Hepatocyte (in vitro differentiated cells): ENCODE measurements at regions not wholly inside any gene's neighbourhood (a gene's known extent, or its start where the extent isn't known, plus 50 kb on each side); places are given as distances from the start of the nearest gene placed in this dataset.

Experiments
- DNase-seq: peaks from one replicate; pipeline ENCODE4 v3.0.0-alpha.2; 2016; ENCODE audit warnings: low spot score
- H2AFZ ChIP-seq: fragments of 200-600 bp; sonication (generic); 2 replicates; pipeline ENCODE4 v1.6.0; 2016; ENCODE audit warnings: antibody characterized with exemption, mild to moderate bottlenecking
- H3K27ac ChIP-seq: fragments of 200-600 bp; sonication (generic); 2 replicates; pipeline ENCODE4 v1.5.1; 2016; ENCODE audit warnings: mild to moderate bottlenecking
- H3K27me3 ChIP-seq: fragments of 200-600 bp; sonication (generic); 2 replicates; pipeline ENCODE4 v1.6.1; 2016
- H3K36me3 ChIP-seq: fragments of 200-600 bp; sonication (generic); replicated peaks from 2 replicates; pipeline ENCODE4 v1.5.1; 2016; ENCODE audit warnings: low read depth; ENCODE audit not compliant: insufficient read depth
- H3K4me1 ChIP-seq: fragments of 200-600 bp; sonication (generic); 2 replicates; pipeline ENCODE4 v1.5.1; 2016; ENCODE audit warnings: mild to moderate bottlenecking, moderate library complexity; ENCODE audit not compliant: insufficient read depth
- H3K4me2 ChIP-seq: fragments of 200-600 bp; sonication (generic); 2 replicates; pipeline ENCODE4 v1.6.0; 2016
- H3K4me3 ChIP-seq: fragments of 200-600 bp; sonication (generic); 2 replicates; pipeline ENCODE4 v1.5.1; 2016; ENCODE audit warnings: mild to moderate bottlenecking
- H3K79me2 ChIP-seq: fragments of 200-600 bp; sonication (generic); 2 replicates; pipeline ENCODE4 v1.6.0; 2017; ENCODE audit warnings: mild to moderate bottlenecking
- H3K9me2 ChIP-seq: fragments of 200-600 bp; sonication (generic); replicated peaks from 2 replicates; pipeline ENCODE4 v1.6.0; 2017; ENCODE audit warnings: mild to moderate bottlenecking; ENCODE audit not compliant: insufficient read depth
- H3K9me3 ChIP-seq: fragments of 200-600 bp; sonication (generic); 2 replicates; pipeline ENCODE4 v1.5.1; 2016; ENCODE audit warnings: low read depth, mild to moderate bottlenecking
- H4K20me1 ChIP-seq: fragments of 200-600 bp; sonication (generic); 2 replicates; pipeline ENCODE4 v1.6.0; 2016; ENCODE audit warnings: mild to moderate bottlenecking; ENCODE audit not compliant: insufficient read depth, poor library complexity, severe bottlenecking
- EZH2 ChIP-seq: fragments of 200-600 bp; sonication (generic); IDR thresholded peaks from 2 replicates; pipeline ENCODE4 v1.6.1; 2016; ENCODE audit warnings: antibody characterized with exemption, mild to moderate bottlenecking, borderline replicate concordance
- EZH2phosphoT487 ChIP-seq: fragments of 200-600 bp; sonication (generic); IDR thresholded peaks from one replicate; pipeline ENCODE4 v1.6.1; 2018; ENCODE audit warnings: antibody characterized with exemption, mild to moderate bottlenecking, low read depth, moderate library complexity; ENCODE audit not compliant: unreplicated experiment, severe bottlenecking
- WGBS: methylation state at CpG from one replicate; pipeline ENCODE4 v1.1.6; 2016; ENCODE audit warnings: low lambda C conversion rate; ENCODE audit errors: missing lambda C conversion rate; 5-methylcytosine and 5-hydroxymethylcytosine counted together
- TF ChIP-seq, protein P1 (sequence below): fragments of 200-600 bp; sonication (generic); IDR thresholded peaks from 2 replicates; pipeline ENCODE4 v1.5.1; 2016; ENCODE audit warnings: antibody characterized with exemption, mild to moderate bottlenecking; ENCODE audit not compliant: poor library complexity

GRCh38 chr9:134590240-134591081, 51.1 kb upstream of the COL5A1 start:
- no peak for DNase-seq
- peak overlapping the region; percentile 80 for H3K27ac ChIP-seq
- TF ChIP-seq, protein P1, sequence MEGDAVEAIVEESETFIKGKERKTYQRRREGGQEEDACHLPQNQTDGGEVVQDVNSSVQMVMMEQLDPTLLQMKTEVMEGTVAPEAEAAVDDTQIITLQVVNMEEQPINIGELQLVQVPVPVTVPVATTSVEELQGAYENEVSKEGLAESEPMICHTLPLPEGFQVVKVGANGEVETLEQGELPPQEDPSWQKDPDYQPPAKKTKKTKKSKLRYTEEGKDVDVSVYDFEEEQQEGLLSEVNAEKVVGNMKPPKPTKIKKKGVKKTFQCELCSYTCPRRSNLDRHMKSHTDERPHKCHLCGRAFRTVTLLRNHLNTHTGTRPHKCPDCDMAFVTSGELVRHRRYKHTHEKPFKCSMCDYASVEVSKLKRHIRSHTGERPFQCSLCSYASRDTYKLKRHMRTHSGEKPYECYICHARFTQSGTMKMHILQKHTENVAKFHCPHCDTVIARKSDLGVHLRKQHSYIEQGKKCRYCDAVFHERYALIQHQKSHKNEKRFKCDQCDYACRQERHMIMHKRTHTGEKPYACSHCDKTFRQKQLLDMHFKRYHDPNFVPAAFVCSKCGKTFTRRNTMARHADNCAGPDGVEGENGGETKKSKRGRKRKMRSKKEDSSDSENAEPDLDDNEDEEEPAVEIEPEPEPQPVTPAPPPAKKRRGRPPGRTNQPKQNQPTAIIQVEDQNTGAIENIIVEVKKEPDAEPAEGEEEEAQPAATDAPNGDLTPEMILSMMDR: no peak
- TF ChIP-seq EZH2phosphoT487 (no peak), EZH2 (no peak)
- no peaks in the 10 kb centered on the region for H3K27me3 ChIP-seq
- H4K20me1 ChIP-seq: no peaks in the 10 kb centered on the region
- H3K4me1 ChIP-seq: peaks cover 28% of the 10 kb centered on the region
- no peaks in the 10 kb centered on the region for H3K36me3 ChIP-seq
- H3K4me2 ChIP-seq: peak overlapping the region; percentile 17
- no peak overlapping the region for H2AFZ ChIP-seq
- H3K9me2 ChIP-seq: no peaks in the 10 kb centered on the region
- H3K4me3 ChIP-seq: no peak overlapping the region
- H3K79me2 ChIP-seq: no peaks in the 10 kb centered on the region
- no peaks in the 10 kb centered on the region for H3K9me3 ChIP-seq
- WGBS: 72% methylated on average over 19 of the region's 19 CpGs

- Histone ChIP-seq H2AFZ (no peak overlapping the region), H3K79me2 (no peaks in the 10 kb centered on the region), H3K36me3 (no peaks in the 10 kb centered on the region), H3K27ac (peak overlapping the region; percentile 80), H3K4me3 (no peak overlapping the region), H3K4me1 (peaks cover 28% of the 10 kb centered on the region), H3K9me3 (no peaks in the 10 kb centered on the region), H3K27me3 (no peaks in the 10 kb centered on the region), H3K9me2 (no peaks in the 10 kb centered on the region), H3K4me2 (peak overlapping the region; percentile 17), H4K20me1 (no peaks in the 10 kb centered on the region)
- no peak for TF ChIP-seq EZH2phosphoT487
- TF ChIP-seq, protein P1: no peak
- no peak for TF ChIP-seq EZH2
- no peak for DNase-seq
- 46% methylated on average over 11 of the region's 11 CpGs for WGBS
Measured at GRCh38 chr9:134591082-134591571, 50.5 kb upstream of the COL5A1 start.

GRCh38 chr9:134591573-134591981, 50.0 kb upstream of the COL5A1 start:
- 59% methylated on average over 5 of the region's 5 CpGs for WGBS
- Histone ChIP-seq H3K27me3 (no peaks in the 10 kb centered on the region), H3K4me2 (peak overlapping the region; percentile 17)

More at GRCh38 chr9:134591573-134591981, 50.0 kb upstream of the COL5A1 start:
- H3K36me3 ChIP-seq: no peaks in the 10 kb centered on the region
- TF ChIP-seq EZH2 (no peak), EZH2phosphoT487 (no peak)
- TF ChIP-seq, protein P1: no peak
- no peaks in the 10 kb centered on the region for H3K9me3 ChIP-seq
- DNase-seq: no peak
- no peaks in the 10 kb centered on the region for H3K79me2 ChIP-seq
- H3K9me2 ChIP-seq: no peaks in the 10 kb centered on the region
- H3K4me3 ChIP-seq: no peak overlapping the region
- peak overlapping the region; percentile 35 for H2AFZ ChIP-seq
- H3K27ac ChIP-seq: peak overlapping the region; percentile 80
- peaks cover 28% of the 10 kb centered on the region for H3K4me1 ChIP-seq
- no peaks in the 10 kb centered on the region for H4K20me1 ChIP-seq
